Astrocyte of the cerebellum (primary cell): ENCODE measurements at regions not wholly inside any gene's neighbourhood (a gene's known extent, or its start where the extent isn't known, plus 50 kb on each side); places are given as distances from the start of the nearest gene placed in this dataset.

Experiments used
- DNase-seq: peaks from one replicate; pipeline ENCODE4 v3.0.0-alpha.2; 2011; ENCODE audit warnings: low read depth
- H3K4me3 ChIP-seq: 2 replicates; pipeline ENCODE4 v1.5.1; 2011; ENCODE audit warnings: mild to moderate bottlenecking, low read depth, low read length, moderate library complexity
- in situ Hi-C: cut with HindIII; loops from 2 replicates; pipeline ENCODE4 v1.10.0; 2017; ENCODE audit warnings: low sequenced_read_pairs
- TF ChIP-seq, protein P1 (sequence below): IDR thresholded peaks from 2 replicates; pipeline ENCODE4 v1.5.1; 2012; ENCODE audit warnings: low read length, low read depth, moderate library complexity, mild to moderate bottlenecking; ENCODE audit errors: missing control alignments

DNA sequence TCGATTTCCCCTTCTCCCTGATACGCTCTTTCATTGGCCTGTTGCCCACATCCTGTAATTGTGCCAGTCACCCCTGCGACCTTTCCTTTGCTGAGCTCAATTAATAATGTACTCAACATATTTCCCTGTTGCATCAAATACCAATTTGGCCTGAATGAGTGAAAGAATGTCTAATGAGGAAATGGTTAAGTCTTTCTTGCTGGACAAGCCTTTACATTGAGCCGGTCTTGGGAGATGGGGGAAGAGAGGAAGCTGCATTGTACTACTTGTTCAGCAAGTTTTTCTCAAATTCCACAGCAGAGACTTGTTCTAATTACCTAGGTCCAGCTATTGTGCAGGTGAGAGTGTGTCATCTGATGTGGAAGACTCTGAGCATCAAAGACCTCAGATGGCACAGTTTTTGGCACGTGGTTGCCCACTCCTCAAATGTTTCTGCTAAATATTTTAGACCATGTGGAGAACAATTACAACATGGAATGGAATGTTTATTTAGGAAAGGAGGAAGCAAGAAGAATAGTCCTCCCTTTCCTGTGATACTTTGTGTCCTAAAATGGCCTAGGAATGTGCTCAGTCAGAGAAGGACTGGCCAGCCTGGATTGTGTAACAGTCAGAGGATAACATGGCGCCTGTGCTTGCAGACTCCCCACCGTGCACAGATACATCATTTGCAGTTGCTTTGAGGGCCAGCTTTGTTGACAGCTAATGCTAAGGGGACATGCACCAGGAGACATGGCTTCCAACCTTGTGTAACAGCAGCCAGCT is 129.5 kb upstream of the E2F8 start:
- in situ Hi-C loops, result loop anchor here (25.0 kb wide), 1 partner anchor 167 kb away; no protein-coding TSS in a partner anchor
- peak; percentile 15 for DNase-seq
- H3K4me3 ChIP-seq, result no peak overlapping the region
- TF ChIP-seq, protein P1, sequence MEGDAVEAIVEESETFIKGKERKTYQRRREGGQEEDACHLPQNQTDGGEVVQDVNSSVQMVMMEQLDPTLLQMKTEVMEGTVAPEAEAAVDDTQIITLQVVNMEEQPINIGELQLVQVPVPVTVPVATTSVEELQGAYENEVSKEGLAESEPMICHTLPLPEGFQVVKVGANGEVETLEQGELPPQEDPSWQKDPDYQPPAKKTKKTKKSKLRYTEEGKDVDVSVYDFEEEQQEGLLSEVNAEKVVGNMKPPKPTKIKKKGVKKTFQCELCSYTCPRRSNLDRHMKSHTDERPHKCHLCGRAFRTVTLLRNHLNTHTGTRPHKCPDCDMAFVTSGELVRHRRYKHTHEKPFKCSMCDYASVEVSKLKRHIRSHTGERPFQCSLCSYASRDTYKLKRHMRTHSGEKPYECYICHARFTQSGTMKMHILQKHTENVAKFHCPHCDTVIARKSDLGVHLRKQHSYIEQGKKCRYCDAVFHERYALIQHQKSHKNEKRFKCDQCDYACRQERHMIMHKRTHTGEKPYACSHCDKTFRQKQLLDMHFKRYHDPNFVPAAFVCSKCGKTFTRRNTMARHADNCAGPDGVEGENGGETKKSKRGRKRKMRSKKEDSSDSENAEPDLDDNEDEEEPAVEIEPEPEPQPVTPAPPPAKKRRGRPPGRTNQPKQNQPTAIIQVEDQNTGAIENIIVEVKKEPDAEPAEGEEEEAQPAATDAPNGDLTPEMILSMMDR, result no peak

DNA sequence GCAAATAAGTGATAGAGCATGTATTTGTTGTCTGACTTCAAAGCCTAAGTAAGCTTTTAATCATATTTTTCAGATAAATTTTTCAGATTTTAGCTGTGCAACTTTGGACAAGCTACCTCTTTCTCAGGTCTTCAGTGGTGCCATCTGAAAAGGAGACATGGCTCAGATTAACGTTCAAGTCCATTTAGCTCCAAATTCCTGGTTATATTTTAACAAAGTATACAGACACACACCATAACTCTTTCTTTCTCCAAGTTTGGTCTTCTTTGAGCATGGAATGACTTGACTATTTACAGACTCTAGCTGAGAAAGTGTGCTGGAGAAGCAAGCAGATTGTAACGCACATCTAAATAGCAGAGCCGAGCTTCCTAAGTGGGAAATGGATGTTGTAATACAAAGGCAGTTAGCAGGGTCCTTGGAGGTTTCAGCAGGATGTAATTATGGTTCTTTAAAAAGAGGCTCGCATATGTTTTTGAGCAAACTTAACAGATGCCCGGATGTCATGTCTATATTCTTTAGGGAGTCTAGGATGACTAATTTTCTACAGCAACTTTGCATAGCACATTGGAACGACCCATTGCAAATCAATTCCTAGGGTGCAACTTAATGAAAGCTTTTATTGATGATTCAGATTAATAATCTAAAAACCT is 128.1 kb upstream of the E2F8 start:
- in situ Hi-C loops, result loop anchor here (25.0 kb wide), 1 partner anchor 168 kb away; no protein-coding TSS in a partner anchor
- H3K4me3 ChIP-seq, result no peak overlapping the region
- TF ChIP-seq, protein P1, result no peak
- no peak for DNase-seq

DNA sequence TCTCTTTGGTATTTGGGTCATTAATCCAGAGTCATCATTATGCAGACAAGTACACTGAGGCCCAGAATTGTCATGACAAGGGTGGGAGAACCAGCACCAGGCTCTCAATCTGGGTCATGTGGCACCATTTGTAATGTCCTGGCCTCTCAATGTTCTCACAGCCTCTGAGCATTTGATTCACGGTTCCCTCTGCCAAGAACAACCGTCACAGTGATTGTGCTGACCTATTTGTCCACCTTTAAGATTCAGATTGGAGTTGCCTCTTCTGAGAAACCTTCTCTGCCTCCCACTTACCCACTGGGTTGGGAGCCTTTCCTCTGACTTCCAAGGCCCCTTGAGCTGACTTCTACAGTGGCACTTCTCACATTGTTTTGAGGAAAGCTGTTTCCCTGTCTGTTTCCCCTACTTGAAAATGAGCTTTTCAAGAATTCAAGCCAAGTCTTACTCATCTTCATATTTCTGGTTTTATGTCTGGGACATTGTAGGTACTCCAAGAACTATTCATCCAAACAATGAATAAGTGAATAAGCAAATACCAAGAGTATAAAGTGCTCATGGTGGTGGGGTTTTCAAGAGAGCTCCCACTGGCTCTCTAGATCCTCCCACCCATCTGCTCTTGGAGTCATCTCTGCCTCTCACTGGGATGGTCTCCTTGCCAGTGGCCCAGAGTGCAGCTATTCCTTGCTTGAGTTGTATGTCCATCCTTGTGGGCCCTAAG is 126.4 kb upstream of the E2F8 start:
- TF ChIP-seq, protein P1, result no peak
- no peak overlapping the region for H3K4me3 ChIP-seq
- in situ Hi-C loops, result loop anchor here (25.0 kb wide), 1 partner anchor 170 kb away; no protein-coding TSS in a partner anchor
- peak; percentile 42 for DNase-seq

DNA sequence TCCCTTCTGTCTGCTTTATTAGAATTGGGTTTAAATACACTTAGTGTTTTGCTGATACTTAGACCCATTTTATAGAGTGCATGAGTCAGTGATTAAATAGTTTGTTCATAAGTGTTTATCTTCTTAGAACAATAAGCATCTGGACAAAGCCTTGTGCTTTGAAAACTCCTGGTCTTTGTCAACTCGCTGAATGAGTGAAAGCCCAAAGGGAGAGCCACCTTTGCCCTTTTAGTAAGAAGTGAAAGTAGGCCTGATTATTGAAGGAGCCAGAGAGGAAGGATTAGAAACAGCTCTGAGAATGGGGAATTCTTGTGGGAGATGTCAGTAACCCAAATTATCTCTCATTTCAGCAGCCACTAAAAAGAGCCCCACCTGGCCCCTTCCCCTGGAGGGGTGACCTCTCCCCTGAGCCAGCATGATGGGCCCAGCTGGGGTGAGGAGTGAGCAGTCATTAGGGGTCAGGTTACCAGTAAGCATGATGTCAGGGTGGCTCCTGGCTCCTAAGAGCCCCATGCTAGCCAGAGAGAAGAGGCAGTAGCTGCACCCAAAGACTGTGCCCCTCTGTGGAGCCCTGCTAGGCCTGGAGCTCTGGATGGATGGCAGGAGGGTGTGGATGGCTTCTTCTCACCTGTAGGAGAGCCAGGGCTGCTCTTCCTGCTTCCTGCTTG is 125.1 kb upstream of the E2F8 start:
- no peak overlapping the region for H3K4me3 ChIP-seq
- TF ChIP-seq, protein P1, result no peak
- in situ Hi-C loops, result loop anchor here (25.0 kb wide), 1 partner anchor 171 kb away; no protein-coding TSS in a partner anchor
- no peak for DNase-seq

DNA sequence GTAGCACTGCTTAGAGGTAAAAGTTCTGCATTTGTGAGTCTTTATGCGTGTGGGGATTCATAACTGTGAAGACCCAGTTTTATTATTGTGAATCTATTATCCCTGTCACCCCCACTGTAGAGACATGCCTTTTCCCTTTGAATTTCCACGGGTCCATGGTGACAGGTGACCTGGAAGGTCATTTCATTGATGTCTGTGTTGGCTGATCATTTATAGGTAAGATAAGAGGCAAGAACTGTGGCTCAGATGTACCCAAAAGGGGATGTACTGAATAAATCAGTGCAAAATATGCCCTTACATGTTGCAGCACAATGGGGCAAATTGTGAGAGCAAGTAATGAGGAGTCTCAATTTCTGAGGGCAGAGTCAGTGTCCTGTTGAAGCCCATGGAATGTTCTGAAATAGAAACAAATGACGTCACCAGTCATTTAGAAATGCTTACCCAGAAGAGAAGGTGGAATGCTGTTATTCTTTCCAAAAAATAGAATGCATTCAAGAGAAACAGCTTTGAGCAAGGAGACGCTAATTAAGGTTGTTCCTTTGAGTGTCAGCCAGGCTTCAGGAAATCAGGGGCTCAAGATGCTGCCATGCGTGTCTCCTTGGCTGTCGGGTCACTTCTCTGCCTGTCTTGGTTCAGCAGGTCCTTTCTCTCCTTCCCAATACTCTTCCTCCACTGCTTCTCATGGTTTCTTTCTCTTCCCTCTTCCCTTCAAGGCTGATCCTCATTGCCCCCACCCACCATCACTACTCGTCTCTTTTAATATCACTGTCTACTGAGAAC is 118.7 kb upstream of the E2F8 start:
- DNase-seq, result no peak
- TF ChIP-seq, protein P1, result no peak
- in situ Hi-C loops, result loop anchor here (25.0 kb wide), 1 partner anchor 178 kb away; no protein-coding TSS in a partner anchor
- no peak overlapping the region for H3K4me3 ChIP-seq
